ENCODE measurements at regions not wholly inside any gene's neighbourhood (a gene's known extent, or its start where the extent isn't known, plus 50 kb on each side); places are given as distances from the start of the nearest gene placed in this dataset.
"Not testable (repeated sequence)": the region's sequence is repeated elsewhere in the genome, so short reads cannot be mapped to it uniquely, and the experiment has no call there.

DNA sequence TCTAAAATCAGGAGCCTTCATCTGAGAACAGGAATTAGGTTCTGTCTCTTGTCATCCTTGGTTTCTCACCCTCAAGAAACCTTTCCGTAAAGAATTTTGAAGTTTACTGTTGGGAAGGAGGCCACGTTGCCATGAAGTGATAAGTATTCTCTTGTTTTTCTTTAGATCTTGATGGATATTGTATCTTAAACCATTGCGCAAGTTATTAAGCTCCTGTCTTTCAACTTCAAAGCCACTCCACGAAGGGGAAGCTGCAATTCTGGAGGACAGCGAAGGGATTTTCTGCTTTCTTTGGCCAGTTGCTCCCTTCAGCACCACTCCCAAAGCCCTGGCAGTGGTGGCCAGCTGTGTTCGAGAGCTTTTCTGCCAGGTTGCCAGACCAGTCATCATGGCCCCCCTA lies 198.1 kb upstream of the EXOC2 start:
- no peak for DNase-seq (ENCODE audit: low spot score)

GRCh38 chr6:890201-890600 lies 197.3 kb upstream of the EXOC2 start:
- no peak for DNase-seq (ENCODE audit: low spot score)

GRCh38 chr6:887583-888235 lies 194.8 kb upstream of the EXOC2 start:
- no peak for DNase-seq (ENCODE audit: low spot score)

GRCh38 chr6:886116-886515 lies 193.2 kb upstream of the EXOC2 start:
- DNase-seq (ENCODE audit: low spot score) = not testable (repeated sequence)

GRCh38 chr6:885051-885590 lies 192.2 kb upstream of the EXOC2 start:
- DNase-seq (ENCODE audit: low spot score) = no peak

- no peak for DNase-seq (ENCODE audit: low spot score)
Measured at GRCh38 chr6:884570-884969, 191.6 kb upstream of the EXOC2 start.

DNA sequence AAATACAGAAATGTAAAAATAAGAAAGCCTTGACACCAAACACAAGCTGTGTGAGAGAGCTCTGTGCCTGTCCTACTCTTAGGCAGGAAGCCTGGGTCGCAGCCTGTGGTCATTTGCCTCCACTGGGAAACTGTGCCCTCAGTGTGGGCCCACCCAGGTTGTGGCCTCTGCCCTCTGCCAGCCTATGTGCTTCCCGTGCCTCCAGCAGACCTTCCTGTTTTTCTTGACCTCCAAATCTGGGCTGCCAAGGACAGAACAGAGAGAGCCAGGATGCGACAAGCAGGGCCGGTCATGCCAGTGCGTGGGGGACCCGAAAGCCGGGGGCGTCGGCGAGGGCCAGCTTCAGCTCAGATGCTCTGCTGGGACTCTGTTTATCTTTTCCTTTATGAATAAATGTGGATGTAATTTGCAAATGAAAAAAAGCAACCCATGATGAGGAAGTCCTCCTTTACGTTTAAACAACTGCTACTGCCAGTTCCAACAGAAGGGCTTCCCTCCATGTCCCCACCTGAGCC lies 189.2 kb upstream of the EXOC2 start:
- no peak for DNase-seq (ENCODE audit: low spot score)

- DNase-seq (ENCODE audit: low spot score) = no peak
Measured at GRCh38 chr6:878179-878578, 185.2 kb upstream of the EXOC2 start.

GRCh38 chr6:875012-875411 lies 182.1 kb upstream of the EXOC2 start:
- DNase-seq (ENCODE audit: low spot score) = no peak

DNA sequence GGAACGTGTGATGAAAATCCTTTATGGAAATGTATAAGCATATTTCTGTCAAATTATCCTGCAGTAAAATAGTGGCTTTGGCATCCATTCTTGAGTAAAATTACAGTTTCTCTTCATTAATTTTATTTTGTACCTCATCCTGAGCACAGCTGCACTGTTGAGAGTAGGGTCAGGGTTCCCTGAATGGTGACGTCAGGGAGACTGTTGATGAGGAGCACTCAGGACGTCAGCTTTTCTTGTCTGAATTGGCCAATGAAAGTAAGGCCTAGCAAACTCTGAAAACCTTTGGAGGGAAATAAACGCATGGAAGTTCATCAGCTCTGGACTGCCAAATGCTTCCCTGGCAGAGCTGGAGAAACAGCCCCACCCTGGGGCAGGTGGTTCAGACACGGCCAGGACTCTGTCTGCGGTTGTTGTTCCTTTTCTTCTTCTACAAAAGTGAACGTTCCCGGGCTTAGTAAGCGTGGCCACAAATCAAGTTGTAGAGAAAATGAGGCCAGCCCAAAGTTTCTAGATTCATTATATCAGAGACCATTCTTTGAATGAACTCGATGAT lies 179.7 kb upstream of the EXOC2 start:
- DNase-seq (ENCODE audit: low spot score) = no peak

DNA sequence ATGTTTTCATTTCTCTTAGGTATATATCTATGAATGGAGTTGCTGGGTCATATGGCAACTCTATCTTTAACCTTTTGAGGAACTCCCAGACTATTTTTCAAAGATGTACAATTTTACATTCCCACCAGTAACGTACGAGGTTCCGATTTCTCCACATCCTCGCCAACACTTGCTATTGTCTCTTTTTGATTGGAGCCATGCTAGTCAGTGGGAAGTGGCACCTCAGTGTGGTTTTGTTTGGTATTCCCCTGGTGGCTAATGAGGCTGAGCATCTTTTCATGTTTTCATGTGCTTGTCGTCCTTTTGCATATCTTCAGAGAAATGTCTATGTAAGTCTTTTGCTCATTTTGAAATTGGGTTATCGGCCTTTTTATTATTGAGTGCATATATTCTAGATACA lies 178.6 kb upstream of the EXOC2 start:
- no peak for DNase-seq (ENCODE audit: low spot score)

DNA sequence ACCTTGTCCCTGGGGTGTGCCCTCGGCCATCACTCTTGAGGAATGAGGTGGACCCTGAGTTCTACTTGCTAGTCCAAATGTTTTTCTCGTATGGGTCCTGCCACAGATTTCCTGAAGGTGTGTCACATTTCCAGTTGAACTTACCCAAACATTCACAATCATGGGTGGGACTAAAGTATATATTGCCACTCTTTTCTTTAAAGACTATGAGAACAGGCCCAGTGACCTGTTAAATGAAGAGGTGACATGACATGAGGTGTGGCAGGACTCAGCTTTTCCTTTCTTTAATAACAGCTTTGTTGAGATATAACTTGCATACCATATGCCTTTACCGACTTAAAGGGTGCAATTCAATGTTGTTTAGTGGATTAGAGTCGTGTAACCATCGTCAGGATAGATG lies 177.2 kb upstream of the EXOC2 start:
- no peak for DNase-seq (ENCODE audit: low spot score)

- DNase-seq (ENCODE audit: low spot score) = no peak
Measured at GRCh38 chr6:868201-868600, 175.3 kb upstream of the EXOC2 start.

GRCh38 chr6:867378-867777 lies 174.4 kb upstream of the EXOC2 start:
- DNase-seq (ENCODE audit: low spot score) = no peak

DNA sequence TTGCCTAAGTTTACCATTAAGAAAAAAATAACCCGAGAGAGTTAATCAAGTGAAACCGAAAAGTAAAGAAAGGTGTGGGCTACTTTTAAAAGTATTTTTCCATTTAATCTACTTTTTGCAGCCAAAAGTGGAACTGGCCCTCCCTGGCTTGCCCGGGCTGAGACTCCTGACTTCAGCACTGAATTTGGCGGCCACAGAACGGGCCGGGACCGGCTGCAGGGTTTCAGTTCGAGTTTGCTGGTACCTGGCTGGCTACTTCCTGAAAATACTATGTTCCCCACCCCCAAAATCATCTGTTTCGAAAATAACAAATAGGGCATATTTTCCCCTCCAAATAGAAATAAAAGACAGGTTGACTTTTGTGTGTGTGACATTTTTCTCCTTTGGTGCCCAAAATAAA lies 173.4 kb upstream of the EXOC2 start:
- no peak for DNase-seq (ENCODE audit: low spot score)

GRCh38 chr6:865846-866245 lies 172.9 kb upstream of the EXOC2 start:
- DNase-seq (ENCODE audit: low spot score) = no peak

DNA sequence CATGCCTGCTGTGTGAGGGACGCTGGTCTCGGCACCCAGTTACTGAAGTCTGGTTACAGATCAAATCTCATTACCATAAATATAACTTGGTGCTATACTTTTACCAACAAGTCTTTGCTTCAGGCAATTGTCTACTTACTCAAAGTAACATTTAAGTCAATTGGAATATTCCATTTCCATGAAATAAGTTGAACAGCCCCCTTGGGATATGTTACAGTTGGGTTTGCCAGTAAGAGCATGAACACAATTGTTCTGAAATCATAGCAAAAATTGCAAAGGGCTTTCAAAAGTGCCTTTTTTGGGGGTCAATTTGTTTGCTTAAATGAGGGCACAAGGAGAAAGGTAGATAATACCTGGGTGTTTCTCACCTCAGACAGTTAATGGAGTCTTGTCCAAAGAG lies 170.9 kb upstream of the EXOC2 start:
- DNase-seq (ENCODE audit: low spot score) = no peak

GRCh38 chr6:863127-863526 lies 170.2 kb upstream of the EXOC2 start:
- not testable (repeated sequence) for DNase-seq (ENCODE audit: low spot score)

GRCh38 chr6:859936-860335 lies 167.0 kb upstream of the EXOC2 start:
- DNase-seq (ENCODE audit: low spot score) = no peak

DNA sequence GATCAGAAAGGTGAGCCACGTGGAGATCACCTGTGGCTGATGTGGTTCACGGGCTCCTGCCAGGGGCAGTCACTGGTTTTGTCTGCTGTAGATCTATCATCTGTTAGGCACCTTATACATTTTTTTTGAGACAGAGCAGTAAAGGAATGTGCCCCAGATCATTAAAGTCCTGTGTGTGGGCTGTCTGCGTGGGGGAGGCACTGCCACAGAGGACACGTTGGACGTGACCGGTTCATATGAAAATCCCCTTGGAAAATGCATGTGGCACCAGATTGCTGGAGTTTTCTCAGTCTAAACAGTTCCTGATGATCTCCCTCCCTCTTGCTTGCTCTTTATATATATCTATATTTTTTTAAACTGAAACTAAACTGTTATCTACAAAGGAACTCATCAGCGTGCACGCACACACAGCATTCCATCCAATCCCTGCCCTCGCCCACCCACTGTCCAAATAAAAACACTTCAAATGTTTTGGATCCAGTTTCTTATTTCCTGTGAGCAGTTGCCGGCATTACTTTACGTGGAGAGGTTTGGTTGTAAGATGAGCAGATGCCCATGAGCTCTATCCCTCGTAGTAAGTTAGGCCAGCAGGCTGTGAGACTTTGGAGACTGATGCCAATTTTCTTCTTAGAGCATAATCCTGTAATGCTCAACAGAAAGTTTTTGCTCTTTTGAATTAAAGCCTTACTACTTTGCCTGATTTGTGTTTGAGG lies 161.6 kb upstream of the EXOC2 start:
- DNase-seq (ENCODE audit: low spot score) = no peak

DNA sequence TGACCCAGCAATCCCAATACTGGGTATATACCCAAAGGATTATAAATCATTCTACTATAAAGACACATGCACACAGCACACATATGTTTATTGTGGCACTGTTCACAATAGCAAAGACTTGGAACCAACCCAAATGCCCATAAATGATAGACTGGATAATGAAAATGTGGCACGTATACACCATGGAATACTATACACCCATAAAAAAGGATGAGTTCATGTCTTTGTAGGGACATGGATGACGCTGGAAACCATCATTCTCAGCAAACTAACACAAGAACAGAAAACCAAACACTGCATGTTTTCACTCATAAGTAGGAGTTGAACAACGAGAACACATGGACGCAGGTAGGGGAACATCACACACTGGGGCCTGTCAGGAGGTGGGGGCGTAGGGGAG lies 159.3 kb upstream of the EXOC2 start:
- DNase-seq (ENCODE audit: low spot score) = not testable (repeated sequence)

DNA sequence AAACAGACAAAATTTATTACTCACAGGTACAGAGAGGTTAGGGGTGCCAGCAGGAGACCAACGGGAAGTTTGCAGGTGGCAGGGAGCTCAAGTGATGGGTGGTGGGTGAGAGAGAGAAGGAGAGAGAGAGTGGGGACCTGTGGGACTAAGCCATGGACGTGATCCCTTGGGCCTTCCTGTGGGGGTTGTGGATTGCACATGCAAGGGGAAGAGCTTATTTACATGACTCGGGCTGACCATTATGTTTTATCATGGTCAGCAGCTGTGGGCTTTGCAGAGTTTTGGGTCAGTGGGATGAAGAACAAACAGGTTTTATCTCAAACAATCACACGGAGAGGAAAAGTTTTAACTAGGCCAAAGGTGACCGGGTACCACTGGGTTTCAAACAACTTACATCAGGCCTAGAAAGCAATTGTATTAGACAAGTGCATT lies 156.2 kb upstream of the EXOC2 start:
- DNase-seq (ENCODE audit: low spot score) = no peak

DNA sequence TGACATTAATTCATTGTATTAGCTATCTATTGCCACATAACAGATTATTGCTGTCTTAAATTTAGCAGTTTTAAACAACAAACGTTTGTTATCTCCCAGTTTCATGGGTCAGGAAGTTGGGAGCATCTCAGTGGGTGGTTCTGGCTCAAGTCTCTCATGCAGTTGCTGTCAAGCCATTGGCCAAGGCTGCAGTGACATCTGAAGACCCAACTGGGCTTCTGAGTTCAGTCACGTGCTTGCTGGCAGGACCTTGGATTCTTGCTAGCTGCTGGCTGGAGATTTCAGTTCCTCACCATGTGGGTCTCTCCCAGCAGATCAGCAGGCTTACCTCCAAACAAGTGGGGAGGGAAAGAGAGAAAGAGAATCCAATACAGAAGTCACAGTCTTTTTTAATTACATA lies 152.6 kb upstream of the EXOC2 start:
- no peak for DNase-seq (ENCODE audit: low spot score)

Measured in COLO829 (cell line).